Cerebellar cortex (tissue), 1 donor: ENCODE measurements at regions not wholly inside any gene's neighbourhood (a gene's known extent, or its start where the extent isn't known, plus 50 kb on each side); places are given as distances from the start of the nearest gene placed in this dataset.

Source experiments
- DNase-seq: peaks from one replicate; pipeline ENCODE4 v3.0.0-alpha.2; 2015; ENCODE audit warnings: low spot score

GRCh38 chr2:177058747-177059146, 153.8 kb upstream of the HNRNPA3 start:
- no peak for DNase-seq

- DNase-seq = no peak
These were observed 153.3 kb upstream of the HNRNPA3 start for GRCh38 chr2:177059293-177059692.

- DNase-seq = peak; percentile 96
These were observed 149.3 kb upstream of the HNRNPA3 start for GRCh38 chr2:177063331-177063730.

- no peak for DNase-seq
These were observed 148.2 kb upstream of the HNRNPA3 start for GRCh38 chr2:177064422-177064821.

- no peak for DNase-seq
These were observed 143.6 kb upstream of the HNRNPA3 start for GRCh38 chr2:177068967-177069366.

GRCh38 chr2:177072090-177072489, 140.5 kb upstream of the HNRNPA3 start:
- no peak for DNase-seq

- DNase-seq = no peak
These were observed 139.0 kb upstream of the HNRNPA3 start for GRCh38 chr2:177073611-177074010.

- DNase-seq = no peak
These were observed 138.4 kb upstream of the HNRNPA3 start for GRCh38 chr2:177074099-177074710.

GRCh38 chr2:177075254-177075653, 137.3 kb upstream of the HNRNPA3 start:
- DNase-seq = no peak

GRCh38 chr2:177076636-177077179, 135.9 kb upstream of the HNRNPA3 start:
- DNase-seq = no peak

GRCh38 chr2:177077778-177078177, 134.8 kb upstream of the HNRNPA3 start:
- DNase-seq = no peak

GRCh38 chr2:177078416-177078815, 134.2 kb upstream of the HNRNPA3 start:
- DNase-seq = peak; percentile 62

- no peak for DNase-seq
These were observed 133.7 kb upstream of the HNRNPA3 start for GRCh38 chr2:177078855-177079254.

- DNase-seq = no peak
These were observed 131.8 kb upstream of the HNRNPA3 start for GRCh38 chr2:177080746-177081284.

GRCh38 chr2:177084607-177085006, 128.0 kb upstream of the HNRNPA3 start:
- DNase-seq = no peak

- DNase-seq = no peak
These were observed 124.1 kb upstream of the HNRNPA3 start for GRCh38 chr2:177088529-177088928.

GRCh38 chr2:177090967-177091366, 121.6 kb upstream of the HNRNPA3 start:
- no peak for DNase-seq

- no peak for DNase-seq
These were observed 119.2 kb upstream of the HNRNPA3 start for GRCh38 chr2:177093371-177093770.

GRCh38 chr2:177098001-177098613, 114.5 kb upstream of the HNRNPA3 start:
- no peak for DNase-seq

GRCh38 chr2:177101930-177102329, 110.7 kb upstream of the HNRNPA3 start:
- DNase-seq = no peak

- no peak for DNase-seq
These were observed 106.4 kb upstream of the HNRNPA3 start for GRCh38 chr2:177106212-177106611.

- no peak for DNase-seq
These were observed 103.7 kb upstream of the HNRNPA3 start for GRCh38 chr2:177108890-177109289.

- DNase-seq = no peak
These were observed 97.9 kb upstream of the HNRNPA3 start for GRCh38 chr2:177114712-177115111.

- DNase-seq = no peak
These were observed 94.8 kb upstream of the HNRNPA3 start for GRCh38 chr2:177117755-177118154.
